SK-N-DZ (cell line): ENCODE measurements at regions not wholly inside any gene's neighbourhood (a gene's known extent, or its start where the extent isn't known, plus 50 kb on each side); places are given as distances from the start of the nearest gene placed in this dataset.

Experiments used
- DNase-seq: peaks from one replicate; pipeline ENCODE4 v3.0.0-alpha.2; 2015; ENCODE audit warnings: low spot score

DNA sequence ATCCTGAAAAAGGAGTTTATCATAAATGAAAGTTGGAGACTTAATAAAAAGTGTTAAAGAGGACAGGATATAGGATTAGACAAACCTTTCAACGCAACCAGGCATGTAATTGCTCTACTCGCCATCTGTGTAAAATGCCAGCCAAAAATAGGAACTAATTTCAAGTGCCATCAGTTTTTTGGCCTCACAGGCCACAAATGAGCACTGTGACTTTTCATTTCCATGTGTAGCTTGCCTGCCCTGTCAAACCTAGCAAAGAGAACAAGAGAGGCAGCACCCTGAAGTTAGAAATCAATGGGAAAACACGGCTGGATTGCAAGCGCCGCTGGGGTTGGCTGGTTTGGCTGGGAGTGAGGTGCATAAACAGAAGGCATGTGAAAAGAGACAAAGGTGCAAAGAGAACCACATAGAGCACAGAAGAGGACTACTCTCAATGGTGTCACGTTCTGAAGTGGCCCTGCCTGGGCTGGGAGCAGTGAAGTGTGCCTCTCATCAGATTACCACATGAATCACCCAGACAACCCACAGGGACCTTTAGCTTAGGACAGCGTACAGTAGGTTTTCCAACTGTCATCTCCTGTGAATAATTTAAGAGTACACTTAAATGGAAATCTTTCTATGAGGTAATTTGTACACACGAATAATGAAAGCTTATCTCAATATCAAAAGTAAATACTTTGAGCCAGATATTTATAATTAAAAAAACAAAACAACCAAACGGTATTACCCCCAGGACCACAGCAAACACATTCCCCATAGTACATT is 78.0 kb upstream of the NHSL1 start:
- no peak for DNase-seq

DNA sequence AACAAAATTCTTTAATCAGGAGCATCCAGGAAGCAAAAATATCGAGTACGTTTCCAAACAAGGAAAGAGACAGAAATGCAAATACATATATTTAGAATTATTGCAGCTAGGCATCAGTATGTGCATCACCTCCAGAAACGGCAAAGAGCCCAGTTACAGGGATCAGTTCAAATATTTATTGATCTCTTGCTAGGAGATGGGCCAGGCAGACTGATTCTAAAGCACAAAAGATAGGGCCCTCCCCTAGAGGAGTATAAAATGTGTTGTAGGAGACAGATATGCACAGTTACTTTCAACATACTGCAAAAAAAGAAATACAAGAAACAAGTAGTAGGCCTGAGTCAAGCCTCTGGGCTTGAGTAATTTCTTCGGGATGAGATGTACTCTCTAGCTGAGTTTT is 80.7 kb upstream of the NHSL1 start:
- DNase-seq = no peak

DNA sequence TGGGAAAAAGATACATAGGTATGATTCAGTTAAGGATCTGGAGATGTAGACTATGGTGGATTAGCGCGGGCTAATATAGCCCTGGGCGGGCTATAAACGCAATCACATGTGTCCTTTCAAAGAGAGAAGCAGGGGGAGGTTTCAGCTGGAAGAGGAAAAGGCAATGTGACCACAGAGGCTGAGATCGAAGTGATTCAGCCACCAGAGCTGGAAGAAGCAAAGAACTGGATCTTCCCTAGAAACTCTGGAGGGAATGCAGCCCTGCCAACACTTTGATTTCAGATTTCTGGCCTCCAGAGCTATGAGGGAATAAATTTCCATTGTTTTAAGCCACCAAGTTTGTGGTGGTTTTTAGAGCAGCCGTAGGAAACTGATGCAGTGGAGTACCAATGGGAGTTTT is 81.5 kb upstream of the NHSL1 start:
- no peak for DNase-seq

DNA sequence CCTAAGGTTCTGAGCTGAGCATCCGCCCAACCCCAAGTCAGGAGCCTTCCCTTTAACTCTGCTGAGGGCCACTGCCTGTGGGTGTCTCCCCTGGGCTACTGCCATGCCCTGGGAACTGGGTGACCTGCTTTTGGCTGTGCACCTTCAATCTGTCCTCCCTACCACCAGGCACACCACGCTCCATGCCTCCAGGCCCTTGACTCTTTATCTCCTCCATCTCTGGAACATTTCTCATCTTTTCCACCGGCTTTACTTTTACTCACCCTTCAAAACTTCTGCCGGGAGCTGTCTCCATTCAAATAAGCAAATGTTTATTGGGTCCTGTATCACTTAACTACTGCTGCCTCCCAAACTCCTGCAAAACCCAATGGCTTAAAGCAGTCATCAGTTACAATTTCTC is 83.3 kb upstream of the NHSL1 start:
- DNase-seq = no peak

DNA sequence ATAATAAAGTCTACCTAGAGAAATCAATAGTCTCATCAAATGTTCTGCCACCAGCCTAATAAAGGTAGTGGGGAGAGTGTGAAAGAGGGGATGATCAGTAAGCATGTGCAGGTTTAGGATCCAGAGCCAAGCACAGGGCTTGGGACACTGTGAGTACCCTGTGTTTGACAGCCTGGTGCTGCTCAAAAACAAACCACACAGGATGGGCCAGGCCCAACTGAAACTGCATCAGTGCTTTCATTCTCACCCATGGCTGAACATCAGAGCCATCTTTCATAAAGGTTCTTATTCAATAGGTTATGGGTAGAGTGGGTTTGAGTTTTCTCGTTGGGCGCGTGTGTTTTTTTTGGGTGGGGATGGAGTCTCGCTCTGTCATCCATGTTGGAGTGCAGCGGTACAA is 87.3 kb upstream of the NHSL1 start:
- no peak for DNase-seq

DNA sequence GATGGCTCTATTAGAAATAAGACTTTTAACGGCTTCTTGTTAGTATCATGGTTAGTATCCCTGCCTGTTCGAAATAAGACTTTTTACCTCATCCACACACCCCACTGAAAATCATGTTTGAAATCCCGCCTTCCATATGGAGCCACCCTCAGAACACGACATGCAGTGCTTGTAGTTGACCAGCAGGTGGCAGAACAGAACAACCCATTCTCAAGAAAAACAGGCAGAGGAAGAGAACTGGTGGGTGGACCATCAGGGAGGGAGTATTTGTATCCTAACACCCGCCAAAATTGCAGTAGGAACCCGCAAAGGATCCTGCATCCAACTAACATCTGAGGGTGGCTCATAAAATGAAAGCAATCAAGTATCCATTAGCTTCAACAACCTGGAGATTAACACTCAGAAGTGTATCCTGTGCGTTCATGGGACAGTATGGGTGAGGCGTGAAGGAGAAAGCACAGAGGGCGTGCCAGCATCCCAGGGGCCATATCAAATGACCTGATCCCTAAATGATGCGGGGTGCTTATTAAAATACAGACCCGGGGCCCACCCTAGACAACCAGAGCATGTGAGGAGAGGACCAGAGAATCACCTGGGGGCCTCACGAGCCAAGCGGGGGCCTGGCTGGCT is 89.6 kb upstream of the NHSL1 start:
- DNase-seq = peak; percentile 68

DNA sequence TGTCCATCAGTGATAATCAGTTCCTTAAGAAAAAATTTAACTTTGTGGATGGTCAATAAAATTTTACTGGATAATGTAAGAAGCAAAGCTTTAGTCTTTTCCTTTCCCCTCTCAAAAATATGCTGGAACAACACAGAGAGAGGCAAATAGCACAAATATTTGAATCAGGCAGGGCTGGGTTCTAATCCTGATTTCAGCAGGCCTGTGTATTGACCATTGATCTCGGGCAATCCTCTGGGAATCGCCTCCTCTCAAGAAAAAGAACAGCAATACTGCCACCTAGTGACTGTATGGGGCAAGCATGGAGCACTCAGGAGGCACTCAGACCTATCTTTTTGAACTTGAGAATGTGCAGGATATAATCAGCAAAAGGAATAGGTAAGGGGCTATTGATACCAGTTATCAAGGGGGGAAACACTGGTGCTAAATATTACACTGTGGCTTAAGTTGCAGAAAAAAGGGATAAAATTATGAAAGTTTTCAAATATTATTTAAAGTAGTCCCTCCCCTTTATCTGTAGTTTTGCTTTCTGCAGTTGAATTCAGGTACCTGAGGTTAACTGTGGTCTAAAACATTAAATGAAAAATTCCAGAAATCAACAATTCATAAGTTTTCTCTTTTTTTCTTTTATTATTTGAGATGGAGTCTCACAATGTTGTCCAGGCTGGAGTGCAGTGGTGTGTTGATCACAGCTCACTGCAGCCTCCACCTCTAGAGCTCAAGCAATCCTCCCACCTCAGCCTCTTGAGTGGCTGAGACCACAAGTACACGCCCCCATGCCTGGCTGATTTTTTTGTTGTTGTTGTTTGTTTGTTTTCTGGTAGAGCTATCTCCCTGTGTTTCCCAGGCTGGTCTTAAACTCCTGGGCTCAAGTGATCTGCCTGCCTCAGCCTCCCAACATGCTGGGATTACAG is 91.8 kb upstream of the NHSL1 start:
- DNase-seq = peak; percentile 71

DNA sequence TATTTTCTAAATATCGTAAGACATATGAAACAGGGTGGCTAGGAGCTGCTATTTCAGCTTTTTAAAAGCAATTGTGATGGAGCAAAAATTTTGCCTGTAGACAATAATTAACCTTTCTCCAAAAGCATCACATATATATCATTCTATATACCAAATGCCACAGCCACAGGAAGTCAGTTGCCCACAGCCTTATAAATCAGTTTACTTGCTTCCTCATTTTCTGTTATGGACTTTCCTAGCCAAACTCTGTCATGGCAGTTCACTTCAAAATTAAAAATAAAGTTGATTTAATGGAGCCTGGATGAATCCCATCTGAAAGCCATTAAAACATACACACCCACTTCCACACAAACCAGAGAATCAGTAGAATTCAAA is 93.4 kb upstream of the NHSL1 start:
- DNase-seq = no peak

DNA sequence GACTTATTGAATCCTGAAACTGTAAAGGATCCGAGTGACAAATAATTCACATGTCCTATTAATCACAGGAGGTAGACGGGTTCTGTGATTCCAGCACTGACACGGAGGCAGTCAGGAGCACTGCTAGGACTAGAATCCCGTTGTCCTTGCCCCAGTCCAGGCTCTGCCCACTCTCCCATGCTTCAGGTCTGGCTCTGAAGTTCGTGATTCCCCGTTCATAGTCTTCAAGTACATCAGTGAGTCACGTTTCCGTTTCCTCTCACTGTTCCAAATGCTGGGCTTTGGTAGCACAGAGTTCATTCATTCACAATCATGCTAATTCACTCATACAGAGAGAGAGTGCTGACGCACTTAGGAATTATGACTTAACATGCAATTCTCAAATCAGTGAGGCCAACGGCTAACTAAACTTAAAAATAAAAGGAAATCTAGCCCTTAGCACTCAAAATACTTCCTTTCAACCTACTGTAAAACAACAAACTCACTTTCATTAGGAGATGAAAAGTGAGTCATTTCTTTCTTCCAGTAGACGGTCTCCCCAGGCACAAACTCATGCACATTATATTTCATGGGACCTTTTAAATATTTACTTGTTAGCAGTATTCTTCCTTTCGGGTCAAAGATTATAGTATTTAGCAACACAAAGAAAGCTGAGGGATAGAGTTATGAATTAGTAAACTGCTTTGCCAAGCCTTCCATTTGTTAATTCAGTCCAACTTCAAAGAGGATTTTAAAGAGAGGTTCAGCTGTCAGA is 94.0 kb upstream of the NHSL1 start:
- no peak for DNase-seq

DNA sequence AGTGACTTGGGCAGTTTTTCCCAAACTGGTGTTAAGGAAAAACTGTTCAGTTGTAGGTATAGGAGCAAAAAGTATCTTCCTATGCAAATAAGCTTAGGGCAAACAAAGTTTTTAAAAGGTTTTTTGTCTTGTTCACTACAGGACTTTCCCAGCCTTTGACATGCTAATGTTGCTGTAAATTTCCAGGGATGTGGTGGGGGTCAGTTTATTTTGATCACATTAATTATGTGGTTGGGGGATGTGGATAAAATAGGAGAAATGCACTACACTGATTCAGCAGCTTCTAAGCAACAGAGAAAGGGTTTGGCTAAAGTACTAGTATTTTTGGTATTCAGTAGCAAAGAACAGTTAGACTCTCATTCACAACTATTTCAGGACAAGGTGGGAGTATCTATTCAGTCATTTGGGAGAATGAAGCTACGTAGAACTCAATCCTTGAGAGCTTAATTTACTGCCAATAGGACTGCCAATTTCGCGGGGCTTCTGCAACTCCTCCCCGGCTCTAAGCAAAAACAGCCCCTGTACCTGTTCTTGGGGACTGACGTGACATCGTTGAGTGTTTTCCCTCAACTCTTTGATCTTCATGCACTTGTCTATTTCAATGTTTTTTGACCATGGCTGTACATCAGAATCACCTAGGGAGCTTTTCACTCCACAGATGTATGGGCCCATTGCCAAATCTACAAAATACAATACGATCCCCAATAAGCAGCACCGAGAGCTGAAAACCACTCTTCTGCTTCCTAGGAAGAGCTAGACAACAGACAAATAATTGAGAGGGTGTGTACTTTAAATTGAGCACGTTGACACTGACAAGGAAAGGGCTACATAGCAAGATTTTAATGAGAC is 94.8 kb upstream of the NHSL1 start:
- no peak for DNase-seq

DNA sequence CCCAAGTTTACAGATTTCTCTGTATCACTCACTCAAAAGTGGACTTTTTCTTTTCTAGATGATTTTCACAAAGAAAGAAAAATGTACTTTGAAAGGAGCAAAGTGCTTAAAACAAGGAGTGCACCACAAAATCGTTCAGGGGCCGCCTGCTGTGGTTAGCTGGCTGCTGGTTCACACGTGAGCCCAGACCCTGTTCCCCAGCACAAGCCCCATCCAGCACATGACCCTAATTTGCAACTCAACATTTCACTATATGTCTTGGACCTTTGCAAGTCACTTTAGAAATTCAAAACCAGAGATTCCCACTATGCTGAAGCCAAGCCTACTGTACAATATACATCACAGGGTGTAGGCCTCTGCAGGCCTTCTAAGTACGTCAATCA is 95.5 kb upstream of the NHSL1 start:
- DNase-seq = no peak

DNA sequence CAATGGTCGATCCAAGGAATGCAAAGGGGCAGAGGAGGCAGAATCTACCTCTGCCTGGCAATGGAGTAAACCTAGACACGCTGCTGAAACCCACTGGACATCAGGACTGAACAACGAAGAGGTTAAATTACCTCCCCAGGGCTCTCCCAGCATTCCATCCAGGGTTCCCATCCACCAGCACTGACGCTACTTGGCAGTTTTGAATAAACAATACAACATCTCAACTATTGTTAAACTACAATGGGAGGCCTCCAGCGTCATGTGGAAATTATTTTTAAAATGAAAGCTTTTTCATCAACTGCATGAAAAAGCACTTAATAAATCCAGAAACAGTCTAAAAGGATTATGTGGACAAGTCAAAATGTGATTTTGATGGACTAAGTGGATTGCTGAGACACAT is 96.8 kb upstream of the NHSL1 start:
- no peak for DNase-seq

DNA sequence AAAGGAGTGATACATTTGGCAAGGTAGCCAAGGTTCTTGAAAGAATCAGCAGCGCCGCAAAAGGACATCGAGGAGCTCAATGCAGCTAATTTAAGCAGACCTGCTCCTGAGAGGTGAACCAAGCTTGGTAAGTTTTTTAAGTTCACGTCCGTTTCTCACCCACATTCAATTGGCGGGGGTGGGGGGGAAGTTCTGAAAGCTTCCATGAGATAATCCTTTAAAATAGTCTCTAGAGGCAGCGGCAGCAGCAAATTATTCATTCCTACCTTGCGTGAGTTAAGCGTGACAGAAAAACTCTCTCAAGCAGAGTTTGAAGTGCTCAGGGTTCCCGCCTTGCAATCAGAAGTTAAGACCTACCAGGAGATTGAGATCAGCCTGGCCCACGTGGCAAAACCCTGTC is 97.3 kb upstream of the NHSL1 start:
- DNase-seq = no peak

DNA sequence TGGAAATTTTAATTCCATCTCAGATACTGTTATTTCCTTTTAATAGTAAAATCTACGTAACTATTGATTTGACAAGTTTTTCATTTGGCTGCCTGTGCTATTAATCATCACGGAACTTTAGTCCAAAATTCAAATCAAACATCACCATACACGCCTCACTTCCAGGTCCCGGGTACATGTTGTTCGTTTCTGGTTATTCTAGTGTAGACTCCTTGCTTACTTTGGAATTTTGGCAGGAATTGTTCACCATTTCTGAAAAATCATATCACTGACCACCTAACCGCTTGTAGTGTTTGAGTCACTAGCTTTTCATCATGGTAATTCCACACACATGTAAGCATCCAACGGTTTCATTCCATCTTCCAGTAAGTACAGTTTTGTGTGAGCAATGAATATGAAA is 98.0 kb upstream of the NHSL1 start:
- no peak for DNase-seq

DNA sequence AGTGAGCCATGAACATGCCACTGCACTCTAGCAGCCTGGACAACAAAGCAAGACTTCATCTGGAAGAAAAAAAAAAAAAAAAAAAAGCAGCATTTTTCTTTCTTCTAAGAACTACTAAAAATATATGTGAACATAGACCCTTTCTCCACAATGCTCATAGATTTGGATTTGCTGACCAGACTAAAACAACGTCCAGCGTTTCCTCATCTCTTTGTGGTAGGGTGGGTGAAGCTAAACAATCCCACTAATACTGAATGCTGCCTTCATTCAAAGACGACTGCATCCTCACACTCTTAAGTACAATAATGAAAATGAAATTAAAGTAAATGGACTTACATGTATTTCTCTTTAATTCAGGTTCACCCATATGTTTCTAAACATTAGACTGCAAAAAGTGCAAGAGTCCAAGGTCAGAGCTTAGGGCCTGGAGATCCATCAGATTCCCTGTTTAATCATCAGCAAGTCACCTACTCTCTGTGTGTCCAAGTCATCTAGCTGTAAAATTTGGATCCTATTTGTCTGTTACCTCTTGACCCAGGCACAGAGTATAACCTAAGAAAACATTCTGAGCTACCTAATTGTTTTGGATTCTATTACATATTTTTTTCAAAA is 99.4 kb upstream of the NHSL1 start:
- no peak for DNase-seq

DNA sequence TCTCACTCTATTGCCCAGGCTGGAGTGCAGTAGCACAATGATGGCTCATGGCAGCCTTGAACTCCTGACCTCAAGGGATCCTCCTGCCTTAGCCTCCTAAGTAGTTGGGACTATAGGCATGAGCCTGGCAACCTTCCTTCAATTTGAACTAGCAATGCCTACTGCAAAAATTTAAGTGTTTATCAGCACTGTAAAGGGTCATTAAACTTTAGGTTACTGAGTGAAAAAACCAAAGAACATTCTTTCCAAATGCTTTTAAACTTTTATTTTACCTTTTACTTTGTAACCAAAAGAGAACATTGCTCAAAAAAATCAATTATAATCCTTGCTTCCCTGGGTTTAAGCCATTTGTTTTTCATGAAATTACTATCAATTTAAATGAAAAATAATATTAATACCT is 101.0 kb upstream of the NHSL1 start:
- no peak for DNase-seq

DNA sequence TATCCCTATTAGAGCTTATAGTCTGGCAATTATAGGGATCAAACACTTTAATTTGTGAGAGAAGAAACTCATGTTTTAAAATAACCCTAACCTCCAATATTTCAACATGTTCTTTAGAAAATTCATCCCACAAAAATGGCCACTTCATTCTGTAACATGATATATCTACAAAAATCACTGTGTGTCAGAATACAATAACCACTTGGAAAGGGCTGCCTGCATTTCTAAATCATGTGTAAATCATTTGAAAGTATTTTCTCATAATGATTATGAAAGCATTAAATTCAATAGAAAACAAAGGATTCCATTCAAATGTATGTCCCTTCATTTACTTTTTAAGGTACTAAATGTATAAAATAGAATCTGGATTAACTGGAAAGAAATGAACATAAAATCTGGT is 101.4 kb upstream of the NHSL1 start:
- no peak for DNase-seq

DNA sequence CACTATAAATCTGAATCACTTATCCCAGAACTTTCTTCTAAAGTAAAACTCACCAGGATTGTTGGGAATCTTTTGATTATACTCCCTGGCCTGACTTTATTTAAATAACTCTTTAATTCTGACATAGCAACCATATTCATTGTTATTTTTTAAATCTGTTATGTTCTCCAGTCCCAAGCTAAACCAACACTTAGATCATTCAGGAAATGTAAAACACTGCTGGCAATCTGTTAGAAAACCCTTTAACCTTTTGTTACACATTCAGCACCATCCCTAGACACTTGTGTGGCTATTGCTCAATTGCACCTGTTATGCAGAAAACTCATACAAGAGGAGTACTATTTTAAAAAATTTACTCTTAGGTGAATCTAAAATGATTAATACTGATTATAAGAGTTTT is 101.8 kb upstream of the NHSL1 start:
- DNase-seq = no peak

DNA sequence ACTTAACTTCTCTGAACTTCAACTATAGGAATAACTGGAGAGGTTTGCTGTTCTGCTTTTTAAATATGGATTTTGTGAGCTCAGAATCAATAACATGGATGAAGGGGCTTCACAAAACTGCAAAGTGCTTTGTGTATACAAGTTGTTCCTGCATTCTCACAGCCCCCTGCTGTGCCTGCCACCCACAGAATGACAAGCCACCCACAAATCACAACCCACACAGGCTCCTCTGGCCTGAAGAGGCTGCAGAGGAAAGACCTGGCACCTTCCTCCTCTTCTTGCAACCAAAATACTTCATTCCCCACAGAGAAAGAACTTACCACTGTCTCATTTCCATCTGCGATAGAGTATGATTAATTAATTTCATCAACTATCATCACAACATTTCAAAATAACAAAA is 106.7 kb upstream of the NHSL1 start:
- DNase-seq = no peak
